LNCaP clone FGC (cell line): ENCODE measurements at regions not wholly inside any gene's neighbourhood (a gene's known extent, or its start where the extent isn't known, plus 50 kb on each side); places are given as distances from the start of the nearest gene placed in this dataset.

Experiments used
- DNase-seq: peaks from one replicate; pipeline ENCODE4 v3.0.0-alpha.2; 2011; ENCODE audit warnings: low read depth
- H3K4me3 ChIP-seq: 2 replicates; pipeline ENCODE4 v1.5.1; 2011; ENCODE audit warnings: mild to moderate bottlenecking, low read depth, low read length, control low read depth
- TF ChIP-seq, protein P1 (sequence below): IDR thresholded peaks from 2 replicates; pipeline ENCODE4 v1.5.1; 2012; ENCODE audit warnings: mild to moderate bottlenecking; ENCODE audit not compliant: control insufficient read depth, insufficient read depth; ENCODE audit errors: extremely low read depth

DNA sequence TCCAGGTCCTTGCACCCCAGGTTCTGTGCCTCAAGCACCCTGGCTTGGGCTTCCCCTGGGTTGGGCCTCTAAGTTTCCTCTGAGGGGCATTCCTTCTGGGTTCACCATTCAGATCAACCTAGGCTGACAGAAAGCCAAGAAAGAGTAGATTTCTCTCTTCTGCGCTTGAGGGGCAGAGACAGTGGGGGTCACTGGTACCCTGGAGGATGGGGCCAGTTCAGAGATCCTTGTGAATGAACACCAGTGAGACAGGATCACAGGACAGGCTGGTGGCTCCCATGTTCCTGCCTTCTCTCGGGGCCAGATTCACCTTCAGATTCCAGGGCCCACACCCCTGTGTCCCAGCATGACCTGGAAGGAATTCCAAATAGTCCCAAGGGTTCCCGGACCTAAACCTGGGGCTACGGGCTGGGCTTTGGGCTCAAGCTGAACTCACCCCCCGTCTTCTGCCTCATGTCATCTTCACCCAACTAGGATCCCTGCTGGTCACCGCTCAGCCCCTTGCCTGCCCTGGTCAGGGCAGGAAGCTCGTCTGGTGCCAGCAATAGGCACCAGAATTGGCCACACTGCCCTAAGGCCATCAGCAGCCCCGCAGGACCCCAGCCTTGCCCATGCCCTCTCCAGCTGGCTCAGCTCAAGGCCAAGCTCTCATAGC is 91.8 kb upstream of the MVB12B start:
- TF ChIP-seq, protein P1, sequence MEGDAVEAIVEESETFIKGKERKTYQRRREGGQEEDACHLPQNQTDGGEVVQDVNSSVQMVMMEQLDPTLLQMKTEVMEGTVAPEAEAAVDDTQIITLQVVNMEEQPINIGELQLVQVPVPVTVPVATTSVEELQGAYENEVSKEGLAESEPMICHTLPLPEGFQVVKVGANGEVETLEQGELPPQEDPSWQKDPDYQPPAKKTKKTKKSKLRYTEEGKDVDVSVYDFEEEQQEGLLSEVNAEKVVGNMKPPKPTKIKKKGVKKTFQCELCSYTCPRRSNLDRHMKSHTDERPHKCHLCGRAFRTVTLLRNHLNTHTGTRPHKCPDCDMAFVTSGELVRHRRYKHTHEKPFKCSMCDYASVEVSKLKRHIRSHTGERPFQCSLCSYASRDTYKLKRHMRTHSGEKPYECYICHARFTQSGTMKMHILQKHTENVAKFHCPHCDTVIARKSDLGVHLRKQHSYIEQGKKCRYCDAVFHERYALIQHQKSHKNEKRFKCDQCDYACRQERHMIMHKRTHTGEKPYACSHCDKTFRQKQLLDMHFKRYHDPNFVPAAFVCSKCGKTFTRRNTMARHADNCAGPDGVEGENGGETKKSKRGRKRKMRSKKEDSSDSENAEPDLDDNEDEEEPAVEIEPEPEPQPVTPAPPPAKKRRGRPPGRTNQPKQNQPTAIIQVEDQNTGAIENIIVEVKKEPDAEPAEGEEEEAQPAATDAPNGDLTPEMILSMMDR = no peak
- no peak for DNase-seq
- H3K4me3 ChIP-seq = no peak overlapping the region

DNA sequence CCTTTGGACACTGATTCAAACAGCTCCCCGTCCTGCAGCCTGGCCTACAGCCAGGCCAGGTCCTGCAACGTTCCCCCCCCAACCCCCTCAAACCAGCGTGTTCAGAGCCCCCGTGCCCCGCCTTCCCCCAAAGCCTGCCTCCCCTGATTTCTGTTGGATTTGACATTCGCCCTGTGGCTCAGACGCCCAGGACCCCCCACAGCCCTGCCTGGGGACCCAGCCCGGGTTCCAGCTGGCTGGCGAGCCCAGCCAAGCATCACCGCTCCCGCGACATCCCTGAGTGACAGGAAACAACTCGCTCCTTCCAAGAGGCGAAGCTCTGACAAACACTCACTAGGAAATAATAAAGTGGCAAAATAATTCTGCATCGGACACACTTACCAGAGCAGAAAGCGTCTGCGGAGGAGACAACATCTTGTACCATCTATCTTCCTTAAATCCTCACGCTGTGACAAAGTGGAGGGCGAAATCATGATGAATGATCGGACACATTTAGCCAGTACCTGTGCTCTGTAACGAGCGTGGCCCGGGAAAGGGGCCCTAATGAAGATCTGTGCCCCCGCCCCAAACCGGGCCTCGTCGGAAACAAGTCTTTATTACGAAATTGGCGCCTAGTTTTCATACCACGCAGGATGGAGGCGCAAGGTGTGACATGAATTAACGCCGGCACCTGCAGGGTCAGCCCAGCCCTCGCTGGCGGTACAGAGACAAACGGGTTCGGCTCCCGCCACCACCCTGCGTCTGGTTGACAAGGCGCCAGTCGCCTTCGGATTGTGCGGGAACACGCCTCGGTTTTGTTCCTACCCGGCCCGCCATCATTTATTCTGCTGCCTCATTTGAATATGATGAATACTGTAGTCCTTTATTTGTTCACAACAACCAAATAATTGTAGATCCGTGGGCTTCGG is 91.0 kb upstream of the MVB12B start:
- DNase-seq = no peak
- no peak overlapping the region for H3K4me3 ChIP-seq
- TF ChIP-seq, protein P1 = no peak

DNA sequence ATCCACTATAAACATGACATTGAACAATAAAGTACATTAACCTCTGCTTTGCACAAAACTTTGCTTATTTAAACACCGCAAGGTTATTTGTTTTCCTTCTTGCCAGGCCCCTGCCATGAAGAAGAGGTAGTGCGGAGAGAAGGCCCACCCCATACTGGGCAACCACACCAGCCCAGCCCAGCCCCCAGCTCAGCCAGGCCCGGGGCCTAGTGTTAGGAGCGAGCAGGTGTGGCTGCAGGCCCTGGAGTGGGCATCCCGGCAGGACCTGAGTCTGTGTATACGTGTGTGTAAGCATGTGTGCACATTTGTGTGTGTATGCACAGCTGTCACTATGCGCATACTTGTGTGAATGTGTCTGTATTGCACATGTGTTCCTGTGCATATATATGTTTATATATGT is 90.4 kb upstream of the MVB12B start:
- H3K4me3 ChIP-seq = no peak overlapping the region
- TF ChIP-seq, protein P1 = no peak
- DNase-seq = no peak

DNA sequence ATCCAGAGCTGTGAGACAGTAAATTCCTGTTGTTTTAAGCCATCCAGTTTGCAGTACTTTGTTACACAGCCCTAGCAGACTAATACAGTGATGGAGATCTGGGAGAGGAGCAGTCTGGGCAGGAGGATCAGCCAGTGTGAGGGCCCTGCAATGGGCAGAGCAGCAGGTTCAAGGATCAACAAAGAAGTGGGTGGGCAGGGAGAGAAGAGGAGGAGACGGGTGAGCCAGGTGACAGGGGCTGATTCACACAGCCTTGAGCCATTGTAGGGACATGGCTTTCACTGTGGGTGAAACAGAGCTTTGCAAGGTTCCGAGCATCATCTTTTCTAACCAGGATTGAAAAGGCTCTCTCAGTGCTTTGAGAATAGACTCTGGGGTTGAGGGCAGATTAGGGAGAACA is 88.2 kb upstream of the MVB12B start:
- TF ChIP-seq, protein P1 = no peak
- no peak for DNase-seq
- H3K4me3 ChIP-seq = no peak overlapping the region

DNA sequence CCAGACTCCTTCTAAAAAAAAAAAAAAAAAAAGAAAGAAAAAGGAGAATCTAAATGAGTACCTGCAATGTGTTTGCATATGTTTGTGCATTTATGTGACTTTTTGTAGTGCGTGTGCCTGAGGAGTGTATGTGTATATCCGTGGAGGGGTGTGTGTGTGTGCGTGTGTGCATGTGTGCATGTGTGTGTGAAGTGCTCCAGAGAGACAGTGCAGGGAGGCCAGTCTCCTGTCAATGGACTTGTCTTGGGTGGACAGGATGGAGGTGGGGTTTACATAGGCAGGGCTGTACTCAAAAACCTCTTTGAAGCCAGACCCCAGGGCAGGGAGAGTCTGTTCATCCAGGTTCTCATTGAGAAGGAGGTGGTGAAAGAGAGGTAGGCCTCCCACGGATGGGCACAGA is 87.1 kb upstream of the MVB12B start:
- DNase-seq = no peak
- TF ChIP-seq, protein P1 = no peak
- no peak overlapping the region for H3K4me3 ChIP-seq

DNA sequence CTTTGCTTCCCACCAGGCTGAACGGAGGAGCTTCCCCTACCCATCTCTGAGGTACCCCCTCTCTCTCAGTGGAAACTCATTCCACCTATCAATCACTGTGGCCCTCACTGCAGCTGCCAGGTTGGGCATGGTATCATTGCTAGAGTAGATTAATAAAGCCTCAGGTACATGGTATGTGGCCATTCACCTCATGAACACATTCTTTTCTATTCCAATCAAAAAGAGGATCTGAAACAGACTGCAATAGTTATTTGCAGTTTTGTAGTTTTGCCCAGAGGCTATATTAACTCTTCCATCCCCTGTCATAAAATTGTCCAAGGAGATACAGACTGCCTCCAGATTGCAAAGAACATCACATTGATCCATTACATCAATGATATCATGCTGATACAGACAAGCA is 85.8 kb upstream of the MVB12B start:
- TF ChIP-seq, protein P1 = no peak
- DNase-seq = no peak
- H3K4me3 ChIP-seq = no peak overlapping the region
